ENCODE measurements at regions not wholly inside any gene's neighbourhood (a gene's known extent, or its start where the extent isn't known, plus 50 kb on each side); places are given as distances from the start of the nearest gene placed in this dataset.

GRCh38 chr1:182295697-182296096 lies 95.9 kb downstream of the GLUL start:
- intact Hi-C loops (cut with micrococcal nuclease), result no loop called here

GRCh38 chr1:182293119-182293589 lies 98.4 kb downstream of the GLUL start:
- intact Hi-C loops (cut with micrococcal nuclease), result no loop called here

GRCh38 chr1:182292193-182292741 lies 99.3 kb downstream of the GLUL start:
- intact Hi-C loops (cut with micrococcal nuclease), result no loop called here

GRCh38 chr1:182291584-182292192 lies 99.9 kb downstream of the GLUL start:
- intact Hi-C loops (cut with micrococcal nuclease), result no loop called here

GRCh38 chr1:182288749-182289604 lies 102.6 kb downstream of the GLUL start:
- intact Hi-C loops (cut with micrococcal nuclease), result no loop called here

GRCh38 chr1:182286761-182287160 lies 104.8 kb downstream of the GLUL start:
- intact Hi-C loops (cut with micrococcal nuclease), result no loop called here

- intact Hi-C loops (cut with micrococcal nuclease), result no loop called here
Observed at GRCh38 chr1:182283746-182284544, 107.6 kb downstream of the GLUL start.

- intact Hi-C loops (cut with micrococcal nuclease), result no loop called here
Observed at GRCh38 chr1:182281541-182281940, 110.0 kb downstream of the GLUL start.

GRCh38 chr1:182280504-182280900 lies 111.1 kb downstream of the GLUL start:
- intact Hi-C loops (cut with micrococcal nuclease), result no loop called here

- intact Hi-C loops (cut with micrococcal nuclease), result no loop called here
Observed at GRCh38 chr1:182279724-182280503, 111.7 kb downstream of the GLUL start.

GRCh38 chr1:182279302-182279701 lies 112.3 kb downstream of the GLUL start:
- intact Hi-C loops (cut with micrococcal nuclease), result no loop called here

- intact Hi-C loops (cut with micrococcal nuclease), result no loop called here
Observed at GRCh38 chr1:182278144-182279054, 113.2 kb downstream of the GLUL start.

- intact Hi-C loops (cut with micrococcal nuclease), result no loop called here
Observed at GRCh38 chr1:182275271-182275670, 116.3 kb downstream of the GLUL start.

- intact Hi-C loops (cut with micrococcal nuclease), result no loop called here
Observed at GRCh38 chr1:182274618-182275017, 117.0 kb downstream of the GLUL start.

- intact Hi-C loops (cut with micrococcal nuclease), result no loop called here
Observed at GRCh38 chr1:182270731-182271130, 120.9 kb downstream of the GLUL start.

GRCh38 chr1:182269097-182269496 lies 122.5 kb downstream of the GLUL start:
- intact Hi-C loops (cut with micrococcal nuclease), result no loop called here

GRCh38 chr1:182268669-182269068 lies 122.9 kb downstream of the GLUL start:
- intact Hi-C loops (cut with micrococcal nuclease), result no loop called here

GRCh38 chr1:182264185-182264584 lies 127.4 kb downstream of the GLUL start:
- intact Hi-C loops (cut with micrococcal nuclease), result no loop called here

- intact Hi-C loops (cut with micrococcal nuclease), result no loop called here
Observed at GRCh38 chr1:182263706-182264105, 127.9 kb downstream of the GLUL start.

GRCh38 chr1:182262425-182262824 lies 129.2 kb downstream of the GLUL start:
- intact Hi-C loops (cut with micrococcal nuclease), result no loop called here

All from T-helper 1 cell treated with Interleukin-12 subunit alpha and Interleukin-12 subunit beta and Interleukin-4 antibody, amounts not matched to agents 30 ng/mL and 1 ng/mL, for 36 hours (primary cell).